ENCODE measurements at regions not wholly inside any gene's neighbourhood (a gene's known extent, or its start where the extent isn't known, plus 50 kb on each side); places are given as distances from the start of the nearest gene placed in this dataset.

DNA sequence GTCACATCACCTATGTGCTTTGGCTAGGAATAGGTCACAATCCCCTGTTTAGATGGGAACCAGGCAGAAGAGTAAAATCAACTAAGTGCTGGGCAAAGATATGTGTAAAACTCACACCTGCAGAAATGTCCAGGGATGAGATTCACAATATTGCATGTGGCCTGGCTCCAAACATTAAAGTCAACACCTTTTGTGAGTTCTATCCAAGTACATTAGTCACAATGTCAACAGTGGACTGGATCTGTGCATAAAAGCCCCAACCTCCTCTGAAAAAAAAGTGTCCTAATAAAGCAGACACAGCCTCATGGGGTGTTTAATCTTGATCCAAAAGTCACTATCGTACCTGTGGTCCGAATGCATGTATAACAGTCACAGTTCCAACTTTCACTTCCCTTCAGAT, 1990.3 kb downstream of the TP53TG3F start:
- Mint-ChIP-seq H3K4me3 (no peak overlapping the region), H3K36me3 (ENCODE audit: low read depth) (no peaks in the 10 kb centered on the region), H3K4me1 (no peaks in the 10 kb centered on the region), H3K27ac (no peak overlapping the region), H3K9me3 (peaks cover 64% of the 10 kb centered on the region), H3K27me3 (ENCODE audit: low read depth) (no peaks in the 10 kb centered on the region)
- TF ChIP-seq, protein P1, sequence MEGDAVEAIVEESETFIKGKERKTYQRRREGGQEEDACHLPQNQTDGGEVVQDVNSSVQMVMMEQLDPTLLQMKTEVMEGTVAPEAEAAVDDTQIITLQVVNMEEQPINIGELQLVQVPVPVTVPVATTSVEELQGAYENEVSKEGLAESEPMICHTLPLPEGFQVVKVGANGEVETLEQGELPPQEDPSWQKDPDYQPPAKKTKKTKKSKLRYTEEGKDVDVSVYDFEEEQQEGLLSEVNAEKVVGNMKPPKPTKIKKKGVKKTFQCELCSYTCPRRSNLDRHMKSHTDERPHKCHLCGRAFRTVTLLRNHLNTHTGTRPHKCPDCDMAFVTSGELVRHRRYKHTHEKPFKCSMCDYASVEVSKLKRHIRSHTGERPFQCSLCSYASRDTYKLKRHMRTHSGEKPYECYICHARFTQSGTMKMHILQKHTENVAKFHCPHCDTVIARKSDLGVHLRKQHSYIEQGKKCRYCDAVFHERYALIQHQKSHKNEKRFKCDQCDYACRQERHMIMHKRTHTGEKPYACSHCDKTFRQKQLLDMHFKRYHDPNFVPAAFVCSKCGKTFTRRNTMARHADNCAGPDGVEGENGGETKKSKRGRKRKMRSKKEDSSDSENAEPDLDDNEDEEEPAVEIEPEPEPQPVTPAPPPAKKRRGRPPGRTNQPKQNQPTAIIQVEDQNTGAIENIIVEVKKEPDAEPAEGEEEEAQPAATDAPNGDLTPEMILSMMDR (IDR thresholded peaks at IDR 0.05; ENCODE audit: unreplicated experiment in 3 of 3): no peak

DNA sequence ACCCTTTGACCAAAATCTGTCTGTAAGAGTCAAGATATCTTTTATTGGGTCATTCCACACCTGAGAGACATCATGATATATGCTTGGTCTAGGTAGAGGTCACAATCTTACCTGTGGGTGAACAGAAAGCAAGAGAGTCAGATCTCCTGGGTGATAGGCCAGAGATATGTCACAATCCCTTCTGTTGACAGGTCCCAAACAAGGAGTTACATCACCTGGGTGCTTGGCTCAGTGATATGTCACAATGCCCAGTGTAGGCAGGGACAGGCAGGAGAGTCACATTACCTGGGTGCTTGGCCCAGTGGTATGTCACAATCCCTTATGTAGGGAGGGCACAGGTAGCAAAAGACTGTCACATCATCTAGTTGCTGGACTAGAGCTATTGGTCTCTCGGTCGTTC, 1991.2 kb downstream of the TP53TG3F start:
- Mint-ChIP-seq H3K9me3 (peaks cover 62% of the 10 kb centered on the region), H3K27ac (no peak overlapping the region), H3K4me1 (no peaks in the 10 kb centered on the region), H3K4me3 (no peak overlapping the region), H3K27me3 (ENCODE audit: low read depth) (no peaks in the 10 kb centered on the region), H3K36me3 (ENCODE audit: low read depth) (no peaks in the 10 kb centered on the region)
- TF ChIP-seq, protein P1 (IDR thresholded peaks at IDR 0.05; ENCODE audit: unreplicated experiment in 3 of 3): no peak

DNA sequence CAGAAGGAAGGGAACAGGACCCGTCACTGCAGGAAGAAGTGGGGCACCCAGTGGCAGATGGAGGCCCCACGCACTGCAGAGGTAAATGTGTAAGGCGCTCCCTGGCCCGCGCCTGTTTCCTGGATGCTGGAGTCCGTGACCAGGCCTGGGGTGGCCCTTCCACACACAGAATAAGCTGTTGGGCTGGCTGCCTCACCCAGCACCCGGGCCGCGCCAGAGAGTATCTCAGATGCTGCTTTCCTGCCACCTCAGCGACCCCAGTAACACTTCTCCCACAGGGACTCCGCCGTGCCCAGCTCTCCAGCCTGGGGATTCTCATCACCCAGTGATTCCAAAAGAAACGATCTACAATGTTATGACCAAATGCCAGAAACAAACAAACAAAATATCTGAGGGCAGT, 1993.1 kb downstream of the TP53TG3F start:
- no peak overlapping the region for H3K4me3 Mint-ChIP-seq
- H3K4me1 Mint-ChIP-seq: no peaks in the 10 kb centered on the region
- TF ChIP-seq, protein P1 (IDR thresholded peaks at IDR 0.05; ENCODE audit: unreplicated experiment in 3 of 3): no peak
- H3K27me3 Mint-ChIP-seq (ENCODE audit: low read depth): no peaks in the 10 kb centered on the region
- no peak overlapping the region for H3K27ac Mint-ChIP-seq
- H3K36me3 Mint-ChIP-seq (ENCODE audit: low read depth): no peaks in the 10 kb centered on the region
- peaks cover 69% of the 10 kb centered on the region for H3K9me3 Mint-ChIP-seq

DNA sequence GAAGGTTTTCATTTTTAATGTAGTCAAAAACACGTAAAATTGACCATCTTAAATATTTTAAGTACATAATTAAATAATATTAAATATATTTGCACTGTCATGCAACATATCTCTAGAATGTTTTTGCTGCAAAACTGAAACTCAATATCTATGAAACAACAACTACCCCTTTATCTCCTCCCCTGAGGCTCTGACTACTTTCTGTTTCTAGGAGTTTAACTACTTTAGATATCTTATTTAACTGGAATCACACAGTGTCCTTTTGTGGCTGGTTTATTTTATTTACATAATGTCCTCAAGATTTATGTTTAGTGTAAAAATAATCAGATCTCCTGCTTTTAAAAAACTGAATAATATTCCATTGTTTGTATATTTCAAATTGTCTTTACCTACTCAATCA, 2003.9 kb downstream of the TP53TG3F start:
- Mint-ChIP-seq H3K27me3 (ENCODE audit: low read depth) (no peaks in the 10 kb centered on the region), H3K9me3 (peaks cover 43% of the 10 kb centered on the region), H3K27ac (no peak overlapping the region), H3K4me3 (no peak overlapping the region), H3K36me3 (ENCODE audit: low read depth) (peaks cover 4% of the 10 kb centered on the region), H3K4me1 (no peaks in the 10 kb centered on the region)
- TF ChIP-seq, protein P1 (IDR thresholded peaks at IDR 0.05; ENCODE audit: unreplicated experiment in 3 of 3): no peak

GRCh38 chr16:35480361-35480760, 2020.9 kb downstream of the TP53TG3F start:
- Mint-ChIP-seq H3K27me3 (ENCODE audit: low read depth) (no peaks in the 10 kb centered on the region), H3K36me3 (ENCODE audit: low read depth) (no peaks in the 10 kb centered on the region), H3K4me1 (no peaks in the 10 kb centered on the region), H3K4me3 (no peak overlapping the region), H3K9me3 (peaks cover 36% of the 10 kb centered on the region), H3K27ac (no peak overlapping the region)
- TF ChIP-seq, protein P1 (IDR thresholded peaks at IDR 0.05; ENCODE audit: unreplicated experiment in 3 of 3): no peak

DNA sequence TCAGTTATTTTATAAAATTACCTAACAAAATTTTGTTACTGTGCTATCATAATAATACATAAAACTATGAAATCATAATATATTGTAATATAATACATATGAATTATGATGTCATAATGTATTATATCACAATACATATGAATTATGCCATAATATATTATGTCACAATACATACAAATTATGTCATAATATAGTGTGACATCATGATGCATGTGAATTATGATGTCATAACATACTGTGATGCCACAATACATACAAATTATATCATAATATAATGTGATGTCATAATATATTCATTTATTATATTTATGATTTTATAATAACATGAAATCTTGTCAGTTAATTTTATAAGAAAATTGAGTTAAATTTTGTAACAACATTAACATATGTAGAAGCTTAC, 2021.6 kb downstream of the TP53TG3F start:
- Mint-ChIP-seq H3K9me3 (peaks cover 33% of the 10 kb centered on the region), H3K36me3 (ENCODE audit: low read depth) (no peaks in the 10 kb centered on the region), H3K27me3 (ENCODE audit: low read depth) (no peaks in the 10 kb centered on the region), H3K27ac (no peak overlapping the region), H3K4me1 (no peaks in the 10 kb centered on the region), H3K4me3 (no peak overlapping the region)
- TF ChIP-seq, protein P1 (IDR thresholded peaks at IDR 0.05; ENCODE audit: unreplicated experiment in 3 of 3): no peak

Measured in nephron (organoid).